CD14-positive monocyte (primary cell): ENCODE measurements at regions not wholly inside any gene's neighbourhood (a gene's known extent, or its start where the extent isn't known, plus 50 kb on each side); places are given as distances from the start of the nearest gene placed in this dataset.

Experiments
- DNase-seq, 3 donors: peaks; one replicate each; pipeline ENCODE4 v3.0.0-alpha.2; 2011 to 2022
- H2AFZ ChIP-seq: 2 replicates; pipeline ENCODE4 v1.6.0; 2012; ENCODE audit warnings: mild to moderate bottlenecking, low read depth, low read length, inconsistent platforms; ENCODE audit not compliant: insufficient read depth, poor library complexity, severe bottlenecking
- H3K27ac ChIP-seq, 2 donors: 1 replicate in 1 of 2; 2 replicates in 1 of 2; pipeline ENCODE4 v1.5.1; 2012 to 2013; ENCODE audit warnings: low read length in 2 of 2, control low read depth in 1 of 2, inconsistent platforms in 1 of 2, low read depth in 1 of 2, mild to moderate bottlenecking in 1 of 2
- H3K27me3 ChIP-seq, 2 donors: one replicate each; pipeline versions ENCODE4 v1.6.0 to v1.6.1; 2011 to 2013; ENCODE audit warnings: low read length in 2 of 2; ENCODE audit not compliant: control insufficient read depth in 2 of 2, insufficient read depth in 2 of 2
- H3K36me3 ChIP-seq, 2 donors: replicated peaks in 1 of 2; 1 replicate in 1 of 2; 2 replicates in 1 of 2; pipeline versions ENCODE4 v1.5.1 to v1.6.1; 2012 to 2013; ENCODE audit warnings: low read length in 2 of 2, control low read depth in 1 of 2, inconsistent platforms in 1 of 2, mild to moderate bottlenecking in 1 of 2; ENCODE audit not compliant: insufficient read depth in 2 of 2, control insufficient read depth in 1 of 2
- H3K4me1 ChIP-seq, 2 donors: 1 replicate in 1 of 2; 2 replicates in 1 of 2; pipeline versions ENCODE4 v1.5.1 to v1.6.1; 2012 to 2013; ENCODE audit warnings: low read length in 2 of 2, control low read depth in 1 of 2, inconsistent platforms in 1 of 2, mild to moderate bottlenecking in 1 of 2, moderate library complexity in 1 of 2; ENCODE audit not compliant: insufficient read depth in 2 of 2, control insufficient read depth in 1 of 2
- H3K4me2 ChIP-seq: replicated peaks from 2 replicates; pipeline ENCODE3; 2012; ENCODE audit warnings: low read length, moderate library complexity, mild to moderate bottlenecking; ENCODE audit not compliant: poor library complexity, severe bottlenecking; ENCODE audit errors: extremely low read depth
- H3K4me3 ChIP-seq, 3 experiments: fragments of 200-600 bp in 1 of 3; sonication (generic) in 1 of 3; replicated peaks in 1 of 3; 1 replicate in 2 of 3; 2 replicates in 1 of 3; pipeline ENCODE4 v1.5.1; 2011 to 2013; ENCODE audit warnings: low read length in 3 of 3, mild to moderate bottlenecking in 3 of 3, control low read depth in 2 of 3, low read depth in 2 of 3, inconsistent platforms in 1 of 3, moderate library complexity in 1 of 3
- H3K79me2 ChIP-seq: 2 replicates; pipeline ENCODE4 v1.6.0; 2012; ENCODE audit warnings: mild to moderate bottlenecking, control low read depth, inconsistent platforms, low read length, moderate library complexity; ENCODE audit not compliant: insufficient read depth
- H3K9ac ChIP-seq: 2 replicates; pipeline ENCODE4 v1.6.0; 2017; ENCODE audit warnings: low read length, mild to moderate bottlenecking; ENCODE audit not compliant: insufficient read depth, poor library complexity, severe bottlenecking
- H3K9me3 ChIP-seq, 2 donors: replicated peaks in 1 of 2; 1 replicate in 1 of 2; 2 replicates in 1 of 2; pipeline versions ENCODE4 v1.5.1 to v1.6.1; 2012 to 2013; ENCODE audit warnings: low read length in 2 of 2, control low read depth in 1 of 2; ENCODE audit not compliant: control insufficient read depth in 1 of 2, insufficient read depth in 1 of 2
- H4K20me1 ChIP-seq: 2 replicates; pipeline ENCODE4 v1.6.0; 2012; ENCODE audit warnings: mild to moderate bottlenecking, low read length, control low read depth, moderate library complexity; ENCODE audit not compliant: insufficient read depth
- H3K27ac Mint-ChIP-seq, 7 donors: one replicate each; pipeline ENCODE4 v1.8.0; 2020; ENCODE audit warnings: mild to moderate bottlenecking in 7 of 7, mixed read lengths in 7 of 7, moderate library complexity in 6 of 7, inconsistent platforms in 2 of 7
- H3K27me3 Mint-ChIP-seq, 3 donors: one replicate each; pipeline ENCODE4 v1.8.0; 2021 to 2022; ENCODE audit warnings: low read depth in 3 of 3, mild to moderate bottlenecking in 3 of 3, mixed read lengths in 3 of 3, moderate library complexity in 3 of 3, inconsistent platforms in 1 of 3
- H3K36me3 Mint-ChIP-seq, 2 donors: one replicate each; pipeline ENCODE4 v1.8.0; 2020; ENCODE audit warnings: mixed read lengths in 2 of 2, inconsistent platforms in 1 of 2, mild to moderate bottlenecking in 1 of 2
- H3K4me1 Mint-ChIP-seq: one replicate; pipeline ENCODE4 v1.8.0; 2020; ENCODE audit warnings: mild to moderate bottlenecking, mixed read lengths
- H3K4me3 Mint-ChIP-seq, 2 donors: one replicate each; pipeline ENCODE4 v1.8.0; 2020; ENCODE audit warnings: mild to moderate bottlenecking in 2 of 2, mixed read lengths in 2 of 2, moderate library complexity in 1 of 2
- H3K9me3 Mint-ChIP-seq, 7 donors: one replicate each; pipeline ENCODE4 v1.8.0; 2020 to 2022; ENCODE audit warnings: mixed read lengths in 7 of 7, mild to moderate bottlenecking in 6 of 7, moderate library complexity in 6 of 7, inconsistent platforms in 2 of 7
- WGBS: methylation state at CpG from one replicate; pipeline ENCODE4 v1.1.5; 2013; ENCODE audit warnings: missing lambda C conversion rate; ENCODE audit not compliant: insufficient coverage; 5-methylcytosine and 5-hydroxymethylcytosine counted together
- intact Hi-C, 2 donors: fragments of 100-400 bp; cut with micrococcal nuclease; formaldehyde crosslinking; loops; one replicate each; pipeline versions ENCODE4 v1.15.0 to v1.15.1; 2023
- TF ChIP-seq, protein P1 (sequence below): fragments of 200-600 bp; IDR thresholded peaks from one replicate; pipeline ENCODE4 v1.8.0; 2022; ENCODE audit warnings: antibody characterized with exemption, mild to moderate bottlenecking

DNA sequence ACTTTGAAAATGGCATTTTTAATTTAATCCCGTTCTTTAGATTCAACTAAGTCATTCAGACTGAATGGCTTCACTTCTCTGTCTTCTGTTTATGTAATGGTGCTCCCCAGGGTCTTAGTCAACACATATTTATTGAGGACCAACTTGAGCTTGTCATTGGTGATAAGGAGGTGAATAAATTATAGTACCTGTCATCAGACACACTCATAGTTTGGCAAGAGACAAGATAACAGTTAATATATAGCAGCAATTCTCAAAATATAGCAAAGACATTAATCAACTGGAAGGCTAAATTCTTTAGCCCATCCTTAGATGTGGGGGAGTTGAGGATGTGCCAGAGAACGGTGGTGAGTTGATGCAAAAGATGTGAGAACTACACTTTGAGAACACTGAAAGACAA lies 78.4 kb downstream of the MACIR start:
- peaks cover 0 to 1% (median 0%) of the 10 kb centered on the region in 7 donors for H3K9me3 Mint-ChIP-seq
- WGBS, result 100% methylated on average over 1 of the region's 2 CpGs
- intact Hi-C loops, result no loop called here

DNA sequence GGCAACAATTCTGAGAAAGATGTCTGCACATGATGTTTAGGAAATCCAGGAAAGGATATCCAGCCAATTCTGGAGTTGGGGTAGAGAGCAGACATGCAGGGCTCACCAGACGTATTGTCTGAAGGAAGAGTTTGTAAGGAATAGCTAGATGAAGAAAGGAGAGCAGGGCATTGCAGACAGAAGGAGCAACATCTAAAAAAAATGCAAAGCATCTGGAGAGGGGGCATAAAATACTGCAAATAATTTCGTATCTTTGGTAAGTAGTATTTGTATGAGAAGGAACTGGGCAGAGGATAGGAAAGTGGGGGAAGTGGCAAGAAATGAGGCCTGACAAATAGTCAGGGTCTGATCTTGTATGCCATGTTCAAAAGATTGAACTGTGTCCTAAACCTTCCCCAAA lies 74.8 kb downstream of the MACIR start:
- no peak for DNase-seq
- TF ChIP-seq, protein P1, sequence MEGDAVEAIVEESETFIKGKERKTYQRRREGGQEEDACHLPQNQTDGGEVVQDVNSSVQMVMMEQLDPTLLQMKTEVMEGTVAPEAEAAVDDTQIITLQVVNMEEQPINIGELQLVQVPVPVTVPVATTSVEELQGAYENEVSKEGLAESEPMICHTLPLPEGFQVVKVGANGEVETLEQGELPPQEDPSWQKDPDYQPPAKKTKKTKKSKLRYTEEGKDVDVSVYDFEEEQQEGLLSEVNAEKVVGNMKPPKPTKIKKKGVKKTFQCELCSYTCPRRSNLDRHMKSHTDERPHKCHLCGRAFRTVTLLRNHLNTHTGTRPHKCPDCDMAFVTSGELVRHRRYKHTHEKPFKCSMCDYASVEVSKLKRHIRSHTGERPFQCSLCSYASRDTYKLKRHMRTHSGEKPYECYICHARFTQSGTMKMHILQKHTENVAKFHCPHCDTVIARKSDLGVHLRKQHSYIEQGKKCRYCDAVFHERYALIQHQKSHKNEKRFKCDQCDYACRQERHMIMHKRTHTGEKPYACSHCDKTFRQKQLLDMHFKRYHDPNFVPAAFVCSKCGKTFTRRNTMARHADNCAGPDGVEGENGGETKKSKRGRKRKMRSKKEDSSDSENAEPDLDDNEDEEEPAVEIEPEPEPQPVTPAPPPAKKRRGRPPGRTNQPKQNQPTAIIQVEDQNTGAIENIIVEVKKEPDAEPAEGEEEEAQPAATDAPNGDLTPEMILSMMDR, result no peak
- no peak overlapping the region for H3K9ac ChIP-seq
- Mint-ChIP-seq H3K27ac (no peak overlapping the region), H3K9me3 (peaks cover 0 to 5% (median 0%) of the 10 kb centered on the region in 7 donors), H3K4me3 (no peak overlapping the region), H3K36me3 (no peaks in the 10 kb centered on the region), H3K4me1 (no peaks in the 10 kb centered on the region), H3K27me3 (no peaks in the 10 kb centered on the region)
- no peak overlapping the region for H2AFZ ChIP-seq
- H4K20me1 ChIP-seq, result no peaks in the 10 kb centered on the region
- H3K36me3 ChIP-seq, result no peaks in the 10 kb centered on the region
- no peaks in the 10 kb centered on the region for H3K79me2 ChIP-seq
- no peaks in the 10 kb centered on the region for H3K27me3 ChIP-seq
- WGBS, result 85% methylated on average over 1 of the region's 2 CpGs
- no peaks in the 10 kb centered on the region for H3K4me1 ChIP-seq
- H3K4me3 ChIP-seq, result no peak overlapping the region
- H3K4me2 ChIP-seq, result no peak overlapping the region
- H3K27ac ChIP-seq, result no peak overlapping the region
- intact Hi-C loops, result no loop called here
- no peaks in the 10 kb centered on the region for H3K9me3 ChIP-seq

More for the DNA sequence above, 78.4 kb downstream of the MACIR start:
- Mint-ChIP-seq H3K4me1 (no peaks in the 10 kb centered on the region), H3K27me3 (no peaks in the 10 kb centered on the region), H3K4me3 (no peak overlapping the region), H3K27ac (no peak overlapping the region), H3K36me3 (no peaks in the 10 kb centered on the region)
- Histone ChIP-seq H3K4me3 (no peak overlapping the region), H3K9me3 (no peaks in the 10 kb centered on the region), H4K20me1 (no peaks in the 10 kb centered on the region), H3K4me1 (no peaks in the 10 kb centered on the region), H3K27me3 (no peaks in the 10 kb centered on the region), H3K27ac (no peak overlapping the region), H3K4me2 (no peak overlapping the region), H3K36me3 (no peaks in the 10 kb centered on the region), H3K9ac (no peak overlapping the region), H2AFZ (no peak overlapping the region), H3K79me2 (no peaks in the 10 kb centered on the region)
- TF ChIP-seq, protein P1, result no peak
- DNase-seq, result no peak
